SJCRH30 (cell line): ENCODE measurements at regions not wholly inside any gene's neighbourhood (a gene's known extent, or its start where the extent isn't known, plus 50 kb on each side); places are given as distances from the start of the nearest gene placed in this dataset.
"Not testable (repeated sequence)": the region's sequence is repeated elsewhere in the genome, so short reads cannot be mapped to it uniquely, and the experiment has no call there.

ENCODE experiments used
- DNase-seq, 2 experiments: peaks; one replicate each; pipeline ENCODE4 v3.0.0-alpha.2; 2015 to 2020
- H3K27ac ChIP-seq: fragments of 250-450 bp; sonication (Bioruptor Pico); 2 replicates; pipeline ENCODE4 v1.5.1; 2020; ENCODE audit warnings: mild to moderate bottlenecking, moderate library complexity
- H3K27me3 ChIP-seq: fragments of 250-450 bp; sonication (Bioruptor Pico); 2 replicates; pipeline ENCODE4 v1.5.1; 2020; ENCODE audit warnings: mild to moderate bottlenecking, moderate library complexity
- H3K36me3 ChIP-seq: fragments of 250-450 bp; sonication (Bioruptor Pico); 2 replicates; pipeline ENCODE4 v1.5.1; 2020; ENCODE audit warnings: mild to moderate bottlenecking, moderate library complexity
- H3K4me1 ChIP-seq: fragments of 250-450 bp; sonication (Bioruptor Pico); 2 replicates; pipeline ENCODE4 v1.5.1; 2020; ENCODE audit warnings: mild to moderate bottlenecking, moderate library complexity
- H3K4me3 ChIP-seq: fragments of 250-450 bp; sonication (Bioruptor Pico); 2 replicates; pipeline ENCODE4 v1.5.1; 2020; ENCODE audit warnings: mild to moderate bottlenecking, moderate library complexity
- H3K9me3 ChIP-seq: fragments of 250-450 bp; sonication (Bioruptor Pico); replicated peaks from 2 replicates; pipeline ENCODE4 v1.5.1; 2020; ENCODE audit warnings: mild to moderate bottlenecking, moderate library complexity

- Histone ChIP-seq H3K4me1 (peaks cover 18% of the 10 kb centered on the region), H3K4me3 (no peak overlapping the region), H3K36me3 (no peaks in the 10 kb centered on the region), H3K9me3 (no peaks in the 10 kb centered on the region), H3K27me3 (no peaks in the 10 kb centered on the region), H3K27ac (peak overlapping the region; percentile 62)
- peak; percentile 72 to 80 for DNase-seq
Measured at GRCh38 chr2:53490659-53491058, 276.9 kb upstream of the CHAC2 start.

DNA sequence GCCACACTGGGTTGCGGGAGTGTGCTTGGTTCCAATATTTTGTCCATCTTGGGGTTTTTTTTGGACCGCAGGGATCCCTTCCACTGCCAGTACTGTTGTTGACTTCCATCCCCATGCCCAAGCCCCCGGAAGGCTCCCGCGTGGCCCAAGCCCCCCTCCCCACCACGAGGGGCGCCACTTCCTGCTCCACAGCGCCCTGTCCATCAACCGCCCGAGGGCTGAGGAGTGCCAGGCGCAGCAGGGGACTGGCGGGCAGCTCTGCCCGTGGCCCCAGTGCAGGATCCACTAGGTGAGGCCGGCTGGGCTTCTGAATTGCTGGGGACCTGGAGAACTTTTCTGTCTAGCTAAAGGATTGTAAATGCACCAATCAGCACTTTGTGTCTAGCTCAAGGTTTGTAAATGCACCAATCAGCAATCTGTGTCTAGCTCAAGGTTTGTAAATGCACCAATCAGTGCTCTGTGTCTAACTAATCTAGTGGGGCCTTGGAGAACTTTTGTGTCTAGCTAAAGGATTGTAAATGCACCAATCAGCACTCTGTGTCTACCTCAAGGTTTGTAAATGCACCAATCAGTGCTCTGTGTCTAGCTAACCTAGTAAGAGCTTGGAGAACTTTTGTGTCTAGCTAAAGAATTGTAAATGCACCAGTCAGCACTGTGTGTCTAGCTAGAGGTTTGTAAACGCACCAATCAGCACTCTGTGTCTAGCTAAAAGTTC is 281.3 kb upstream of the CHAC2 start:
- peaks cover 16% of the 10 kb centered on the region for H3K4me1 ChIP-seq
- H3K36me3 ChIP-seq, DNase-seq, H3K27ac ChIP-seq, H3K9me3 ChIP-seq, H3K27me3 ChIP-seq, H3K4me3 ChIP-seq: not testable (repeated sequence)

DNA sequence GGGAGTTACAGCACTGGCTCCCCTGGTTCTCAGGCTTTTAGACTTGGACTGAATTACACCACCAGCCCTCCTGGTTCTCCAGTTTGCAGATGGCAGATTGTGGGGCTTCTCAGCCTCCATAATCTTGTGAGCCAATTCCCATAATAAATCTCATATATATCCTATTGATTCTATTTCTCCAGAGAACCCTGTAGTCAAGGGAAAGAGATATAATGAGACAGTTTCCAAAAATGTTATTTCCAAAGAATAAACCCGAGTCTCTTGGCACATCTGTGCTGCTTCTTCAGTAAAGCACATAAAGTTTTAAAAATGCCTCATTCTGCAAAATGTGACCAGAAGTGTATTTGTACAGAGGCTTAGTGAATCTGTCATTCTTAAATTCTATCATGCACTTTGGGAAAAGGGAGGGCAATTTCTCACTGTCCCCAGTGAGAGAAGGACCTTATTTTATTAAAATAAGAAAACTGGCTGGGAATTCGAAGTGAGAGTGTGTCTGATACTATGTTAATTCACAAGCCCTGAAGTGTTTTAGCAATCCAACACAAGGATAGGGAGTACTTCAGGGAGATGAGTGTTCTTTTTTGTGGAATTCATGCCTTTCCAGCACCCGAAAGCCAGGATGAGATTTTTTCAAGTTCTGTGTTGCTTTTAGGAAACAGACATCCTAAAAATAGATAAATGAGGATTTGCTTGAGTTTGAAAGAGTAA is 282.4 kb upstream of the CHAC2 start:
- no peaks in the 10 kb centered on the region for H3K36me3 ChIP-seq
- DNase-seq: no peak
- H3K27me3 ChIP-seq: no peaks in the 10 kb centered on the region
- peaks cover 5% of the 10 kb centered on the region; the same call in 1 of the 2 replicates for H3K9me3 ChIP-seq
- no peak overlapping the region for H3K27ac ChIP-seq
- H3K4me1 ChIP-seq: peaks cover 6% of the 10 kb centered on the region
- no peak overlapping the region for H3K4me3 ChIP-seq

DNA sequence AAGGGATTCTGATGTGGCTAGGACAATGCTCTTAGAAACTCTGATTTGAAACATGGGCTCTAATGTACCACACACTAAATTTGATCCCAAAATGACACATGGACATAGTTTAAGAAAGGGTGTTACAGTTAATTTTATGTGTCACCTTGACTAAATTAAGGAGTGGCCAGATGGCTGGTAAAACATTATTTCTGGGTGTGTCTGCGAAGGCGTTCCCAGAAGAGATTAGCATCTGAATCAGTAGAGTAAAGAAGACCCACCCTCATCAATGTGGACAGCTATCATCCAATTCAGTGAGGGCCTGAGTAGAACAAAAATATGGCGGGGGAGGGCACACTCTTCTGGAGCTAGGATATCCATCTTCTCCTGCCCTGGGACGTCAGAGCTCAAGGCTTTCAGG is 283.1 kb upstream of the CHAC2 start:
- Histone ChIP-seq H3K4me1 (no peaks in the 10 kb centered on the region; the same call in 1 of the 2 replicates), H3K27me3 (no peaks in the 10 kb centered on the region), H3K4me3 (no peak overlapping the region), H3K9me3 (peaks cover 5% of the 10 kb centered on the region; the same call in 1 of the 2 replicates), H3K27ac (no peak overlapping the region), H3K36me3 (no peaks in the 10 kb centered on the region)
- no peak for DNase-seq

DNA sequence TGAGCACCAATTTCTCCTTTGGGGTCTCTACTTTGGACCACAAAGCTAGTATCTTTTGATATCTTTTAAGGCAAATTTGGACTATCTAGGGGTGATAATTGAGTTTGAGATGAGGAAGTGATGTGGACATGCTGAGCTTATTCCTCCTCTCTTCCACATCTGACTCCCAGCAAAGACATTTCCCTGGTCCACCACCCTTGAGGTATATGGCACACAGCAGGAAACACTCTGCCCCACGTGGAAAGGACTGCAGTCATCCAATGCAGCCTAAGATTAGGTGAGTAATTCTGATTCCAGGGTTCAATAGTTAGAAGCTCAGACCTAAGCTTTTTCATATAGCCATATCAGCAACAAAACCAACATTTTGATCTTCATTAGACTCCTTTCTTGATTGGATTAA is 290.1 kb upstream of the CHAC2 start:
- H3K9me3 ChIP-seq: peaks cover 5% of the 10 kb centered on the region; the same call in 1 of the 2 replicates
- no peaks in the 10 kb centered on the region for H3K27me3 ChIP-seq
- no peak overlapping the region for H3K4me3 ChIP-seq
- H3K4me1 ChIP-seq: no peaks in the 10 kb centered on the region
- DNase-seq: no peak
- H3K27ac ChIP-seq: no peak overlapping the region
- no peaks in the 10 kb centered on the region for H3K36me3 ChIP-seq

GRCh38 chr2:53476834-53477233 is 290.8 kb upstream of the CHAC2 start:
- Histone ChIP-seq H3K9me3 (peaks cover under 1% of the 10 kb centered on the region; the same call in 1 of the 2 replicates), H3K36me3 (no peaks in the 10 kb centered on the region)
- no peak for DNase-seq

DNA sequence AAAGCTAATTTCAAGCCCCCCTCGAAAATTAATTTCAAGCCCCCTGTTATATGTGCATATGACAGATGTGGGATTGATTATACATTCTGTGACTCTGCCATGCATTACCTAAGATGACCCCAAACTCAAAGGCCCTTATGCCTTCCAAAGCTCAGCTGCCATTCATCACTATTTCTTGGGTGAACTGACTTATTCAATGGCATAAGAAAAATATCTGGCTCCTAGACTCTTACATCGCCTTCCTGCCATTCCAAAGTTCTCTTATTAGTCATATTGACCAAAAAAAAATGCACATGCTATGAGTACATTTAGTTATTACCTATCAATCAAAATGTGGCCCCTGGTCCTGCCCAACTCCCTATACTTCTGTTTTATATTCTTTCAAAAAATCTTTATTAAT is 291.8 kb upstream of the CHAC2 start:
- no peak for DNase-seq
- H3K4me3 ChIP-seq: no peak overlapping the region
- H3K27me3 ChIP-seq: 0 out of 2 replicates have a peak, but pooled peaks cover 3% of the 10 kb centered on the region
- no peaks in the 10 kb centered on the region for H3K36me3 ChIP-seq
- no peak overlapping the region for H3K27ac ChIP-seq
- H3K9me3 ChIP-seq: 0 out of 2 replicates have a peak, but pooled peaks cover 7% of the 10 kb centered on the region
- H3K4me1 ChIP-seq: no peaks in the 10 kb centered on the region

More at GRCh38 chr2:53476834-53477233, 290.8 kb upstream of the CHAC2 start:
- Histone ChIP-seq H3K27ac (no peak overlapping the region), H3K27me3 (0 out of 2 replicates have a peak, but pooled peaks cover 3% of the 10 kb centered on the region), H3K4me3 (no peak overlapping the region), H3K4me1 (no peaks in the 10 kb centered on the region)

DNA sequence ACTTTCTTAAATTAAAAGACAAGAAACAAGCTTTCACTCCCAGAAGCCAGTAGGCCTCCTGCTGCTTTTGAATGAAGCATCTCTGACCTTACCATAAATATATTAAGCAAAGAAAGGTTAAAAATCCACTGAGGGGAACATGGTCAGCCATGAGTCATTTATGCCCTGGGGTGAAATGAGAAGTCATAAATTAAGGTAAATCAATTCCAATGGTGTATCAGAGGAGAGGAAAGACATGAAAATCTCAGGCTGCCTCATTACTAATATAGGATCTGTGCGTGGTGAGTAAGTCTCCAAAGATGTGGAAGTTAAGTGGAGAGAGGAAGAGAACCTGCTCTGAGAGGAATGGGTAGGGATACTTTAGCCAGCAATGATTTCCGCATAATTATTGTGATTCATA is 292.3 kb upstream of the CHAC2 start:
- no peak overlapping the region for H3K4me3 ChIP-seq
- 0 out of 2 replicates have a peak, but pooled peaks cover 7% of the 10 kb centered on the region for H3K9me3 ChIP-seq
- H3K27me3 ChIP-seq: 0 out of 2 replicates have a peak, but pooled peaks cover 3% of the 10 kb centered on the region
- no peak for DNase-seq
- no peaks in the 10 kb centered on the region for H3K4me1 ChIP-seq
- no peaks in the 10 kb centered on the region for H3K36me3 ChIP-seq
- no peak overlapping the region for H3K27ac ChIP-seq

DNA sequence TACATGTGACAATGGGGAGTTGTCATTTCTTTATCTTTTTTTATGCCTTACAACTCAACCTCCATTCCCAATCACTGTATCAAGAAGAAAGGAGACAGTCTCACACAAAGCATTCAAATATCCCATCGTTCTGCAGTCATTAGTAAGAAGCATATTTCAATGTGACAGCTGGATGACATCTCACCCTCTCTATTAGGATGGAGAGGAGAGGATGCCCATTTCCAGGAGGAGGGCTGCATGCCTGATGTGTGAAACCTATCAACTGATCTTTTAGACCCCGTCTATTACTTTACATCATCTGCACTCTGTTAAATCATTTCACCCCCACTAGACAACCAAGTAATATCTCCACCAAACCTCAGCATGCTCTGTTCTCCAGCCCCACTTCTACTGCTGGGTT is 292.7 kb upstream of the CHAC2 start:
- Histone ChIP-seq H3K27ac (no peak overlapping the region), H3K9me3 (0 out of 2 replicates have a peak, but pooled peaks cover 7% of the 10 kb centered on the region), H3K36me3 (no peaks in the 10 kb centered on the region), H3K27me3 (0 out of 2 replicates have a peak, but pooled peaks cover 3% of the 10 kb centered on the region), H3K4me3 (no peak overlapping the region), H3K4me1 (no peaks in the 10 kb centered on the region)
- DNase-seq: no peak

GRCh38 chr2:53473775-53474311 is 293.8 kb upstream of the CHAC2 start:
- H3K9me3 ChIP-seq: 0 out of 2 replicates have a peak, but pooled peaks cover 7% of the 10 kb centered on the region
- no peak for DNase-seq
- H3K27ac ChIP-seq: no peak overlapping the region
- no peak overlapping the region for H3K4me3 ChIP-seq
- 0 out of 2 replicates have a peak, but pooled peaks cover 3% of the 10 kb centered on the region for H3K27me3 ChIP-seq
- no peaks in the 10 kb centered on the region for H3K36me3 ChIP-seq
- no peaks in the 10 kb centered on the region for H3K4me1 ChIP-seq

DNA sequence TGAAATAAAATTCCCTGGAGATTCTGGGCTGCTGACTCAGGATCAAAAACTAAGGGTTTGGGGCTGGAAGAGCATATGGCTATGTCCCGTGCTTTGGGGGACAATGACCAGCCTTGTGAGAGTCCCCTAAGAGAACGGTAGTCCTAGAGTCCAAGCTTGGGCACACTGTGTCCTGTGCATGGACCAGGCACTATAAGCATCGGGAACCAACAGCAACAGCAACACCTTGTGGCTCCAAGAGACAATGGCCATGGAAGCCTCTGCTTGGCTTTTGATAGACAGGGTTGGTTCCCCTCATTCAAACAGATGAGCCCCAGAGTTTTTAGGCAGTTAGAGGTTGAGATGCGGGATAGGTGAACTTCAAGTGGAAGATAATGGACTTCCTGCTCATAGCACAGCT is 294.4 kb upstream of the CHAC2 start:
- Histone ChIP-seq H3K4me3 (no peak overlapping the region), H3K27me3 (0 out of 2 replicates have a peak, but pooled peaks cover 3% of the 10 kb centered on the region), H3K36me3 (no peaks in the 10 kb centered on the region), H3K27ac (no peak overlapping the region), H3K9me3 (0 out of 2 replicates have a peak, but pooled peaks cover 7% of the 10 kb centered on the region), H3K4me1 (no peaks in the 10 kb centered on the region)
- DNase-seq: peak; percentile 22 to 53

DNA sequence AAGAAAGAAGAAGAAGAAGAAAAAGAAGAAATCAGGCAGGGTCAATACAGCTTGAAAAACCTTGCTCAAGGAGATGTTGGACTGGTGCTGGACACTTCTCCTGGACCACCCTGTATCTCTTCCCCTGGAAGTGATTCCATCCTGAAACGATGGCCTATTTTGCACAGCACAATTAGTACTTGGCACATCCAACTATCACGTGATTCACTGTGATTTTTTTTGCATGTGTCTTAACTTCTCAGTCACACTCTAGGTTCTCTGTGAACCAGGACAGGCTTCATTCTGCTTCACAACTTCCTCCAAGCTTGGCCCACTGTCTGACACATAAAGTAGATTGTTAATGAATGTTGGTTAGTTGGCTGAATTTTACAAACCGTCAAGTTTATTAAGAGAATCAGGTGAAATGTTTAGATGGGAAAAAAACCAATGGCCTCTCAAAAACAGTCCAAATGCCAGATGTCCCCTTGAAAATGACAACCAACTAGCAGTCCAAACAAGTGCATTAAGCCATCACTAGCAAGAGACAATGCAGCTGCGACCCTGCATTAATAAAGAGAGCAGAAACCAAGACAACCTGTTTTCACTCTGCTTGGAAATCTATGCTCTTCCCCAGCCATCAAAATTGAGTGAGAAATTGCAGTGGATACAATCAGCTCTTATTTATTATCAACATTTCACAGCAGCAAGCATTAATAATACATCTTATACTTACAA is 300.0 kb upstream of the CHAC2 start:
- 0 out of 2 replicates have a peak, but pooled peaks cover 7% of the 10 kb centered on the region for H3K9me3 ChIP-seq
- DNase-seq: no peak
- no peak overlapping the region for H3K27ac ChIP-seq
- H3K27me3 ChIP-seq: peaks cover 7% of the 10 kb centered on the region; the same call in 1 of the 2 replicates
- no peaks in the 10 kb centered on the region for H3K36me3 ChIP-seq
- no peaks in the 10 kb centered on the region for H3K4me1 ChIP-seq
- H3K4me3 ChIP-seq: no peak overlapping the region

DNA sequence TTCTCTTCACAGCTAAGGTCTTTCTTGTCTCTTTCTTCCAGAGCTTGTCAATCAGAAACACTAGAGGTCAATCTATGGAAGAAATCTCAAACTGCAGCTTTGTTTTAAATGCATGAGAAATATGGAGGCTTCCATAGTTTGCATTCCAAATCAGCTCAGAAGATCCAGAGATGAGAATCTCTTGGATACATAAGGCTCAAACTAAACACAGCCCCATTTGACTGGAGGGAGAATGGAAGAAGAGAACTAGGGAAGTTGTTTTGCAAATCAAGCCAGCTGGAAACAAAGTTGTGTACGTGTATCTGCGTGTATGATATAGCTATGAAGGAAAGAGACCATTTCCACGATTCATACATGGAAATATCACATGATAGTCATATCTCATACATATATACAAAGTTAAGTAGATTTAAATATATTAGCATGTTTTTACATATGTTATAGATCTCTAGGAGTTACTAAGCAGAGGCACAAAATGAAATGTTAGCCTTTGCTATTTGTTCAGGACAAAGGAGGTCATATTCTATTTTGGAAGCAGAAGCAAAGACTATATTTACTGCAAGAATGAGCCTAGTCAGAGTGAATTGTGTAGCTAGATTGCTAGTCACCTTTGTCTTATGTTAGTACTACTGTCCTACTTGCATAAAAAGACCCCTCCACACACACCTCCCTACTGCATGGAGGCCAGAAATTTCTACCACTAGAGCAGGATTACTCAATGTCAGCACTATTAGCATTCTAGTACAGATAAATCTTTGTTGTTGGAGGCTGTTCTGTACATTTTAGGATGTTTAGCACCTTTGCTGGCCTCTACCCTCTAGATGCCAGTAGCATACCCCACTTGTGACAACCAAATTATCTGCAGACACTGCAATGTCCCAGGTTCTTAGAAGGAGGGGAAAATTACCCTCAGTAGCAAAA is 303.5 kb upstream of the CHAC2 start:
- H3K4me1 ChIP-seq: no peaks in the 10 kb centered on the region
- H3K9me3 ChIP-seq: no peaks in the 10 kb centered on the region
- no peak for DNase-seq
- peaks cover 5% of the 10 kb centered on the region; the same call in 1 of the 2 replicates for H3K27me3 ChIP-seq
- H3K27ac ChIP-seq: no peak overlapping the region
- no peak overlapping the region for H3K4me3 ChIP-seq
- no peaks in the 10 kb centered on the region for H3K36me3 ChIP-seq
